Activated T-cell treated with anti-CD3 and anti-CD28 coated beads, Interleukin-2, amount 50 U/mL, for 72 hours (primary cell): ENCODE measurements at regions not wholly inside any gene's neighbourhood (a gene's known extent, or its start where the extent isn't known, plus 50 kb on each side); places are given as distances from the start of the nearest gene placed in this dataset.

Experiments
- ATAC-seq, 2 donors: fragments of 150-1000 bp; cut with Tn5 transposase; replicated peaks in 1 of 2; 2 replicates each; pipeline ENCODE4 v1.10.0; 2021; ENCODE audit warnings: moderate library complexity in 2 of 2, mild to moderate bottlenecking in 1 of 2
- DNase-seq, 2 donors: peaks; one replicate each; pipeline ENCODE4 v3.0.0; 2021 to 2022; ENCODE audit warnings: mixed read lengths in 1 of 2
- H3K27ac Mint-ChIP-seq: one replicate; pipeline ENCODE4 v1.8.0; 2022; ENCODE audit warnings: mild to moderate bottlenecking, moderate library complexity, mixed read lengths
- H3K27me3 Mint-ChIP-seq: one replicate; pipeline ENCODE4 v1.8.0; 2022; ENCODE audit warnings: low read depth, mixed read lengths
- H3K36me3 Mint-ChIP-seq, 2 donors: one replicate each; pipeline ENCODE4 v1.8.0; 2022; ENCODE audit warnings: mixed read lengths in 2 of 2, mild to moderate bottlenecking in 1 of 2; ENCODE audit not compliant: insufficient read depth in 2 of 2
- H3K4me1 Mint-ChIP-seq: one replicate; pipeline ENCODE4 v1.8.0; 2022; ENCODE audit warnings: low read depth, mixed read lengths
- H3K4me3 Mint-ChIP-seq, 2 donors: one replicate each; pipeline ENCODE4 v1.8.0; 2022; ENCODE audit warnings: mild to moderate bottlenecking in 2 of 2, mixed read lengths in 2 of 2, moderate library complexity in 2 of 2
- H3K9me3 Mint-ChIP-seq, 2 donors: one replicate each; pipeline ENCODE4 v1.8.0; 2022; ENCODE audit warnings: mixed read lengths in 2 of 2

GRCh38 chr6:93057584-93057983 is 361.8 kb downstream of the EPHA7 start:
- DNase-seq (no peak), ATAC-seq (no peak)
- no peaks in the 10 kb centered on the region for H3K27me3 Mint-ChIP-seq
- H3K27ac Mint-ChIP-seq: no peak overlapping the region
- H3K36me3 Mint-ChIP-seq: no peaks in the 10 kb centered on the region
- no peaks in the 10 kb centered on the region for H3K4me1 Mint-ChIP-seq
- peaks cover 9 to 14% of the 10 kb centered on the region in 2 donors for H3K9me3 Mint-ChIP-seq
- H3K4me3 Mint-ChIP-seq: no peak overlapping the region

GRCh38 chr6:93048381-93048780 is 371.0 kb downstream of the EPHA7 start:
- ATAC-seq: no peak
- no peak for DNase-seq
- Mint-ChIP-seq H3K9me3 (peaks cover 0 to 3% of the 10 kb centered on the region in 2 donors), H3K27me3 (no peaks in the 10 kb centered on the region), H3K4me1 (no peaks in the 10 kb centered on the region), H3K36me3 (no peaks in the 10 kb centered on the region), H3K4me3 (no peak overlapping the region), H3K27ac (no peak overlapping the region)

GRCh38 chr6:93047033-93047432 is 372.3 kb downstream of the EPHA7 start:
- Mint-ChIP-seq H3K27ac (no peak overlapping the region), H3K4me3 (no peak overlapping the region), H3K9me3 (peaks cover 0 to 2% of the 10 kb centered on the region in 2 donors), H3K27me3 (no peaks in the 10 kb centered on the region), H3K4me1 (no peaks in the 10 kb centered on the region), H3K36me3 (no peaks in the 10 kb centered on the region)
- no peak for DNase-seq
- ATAC-seq: no peak

- no peak overlapping the region for H3K27ac Mint-ChIP-seq
- H3K4me1 Mint-ChIP-seq: no peaks in the 10 kb centered on the region
- ATAC-seq (no peak), DNase-seq (no peak)
- no peaks in the 10 kb centered on the region for H3K36me3 Mint-ChIP-seq
- no peak overlapping the region for H3K4me3 Mint-ChIP-seq
- no peaks in the 10 kb centered on the region for H3K27me3 Mint-ChIP-seq
- peaks cover 0 to 2% of the 10 kb centered on the region in 2 donors for H3K9me3 Mint-ChIP-seq
These were observed 374.2 kb downstream of the EPHA7 start for GRCh38 chr6:93045156-93045555.

GRCh38 chr6:93040375-93040774 is 379.0 kb downstream of the EPHA7 start:
- no peaks in the 10 kb centered on the region for H3K27me3 Mint-ChIP-seq
- peaks cover 3 to 5% of the 10 kb centered on the region in 2 donors for H3K9me3 Mint-ChIP-seq
- no peaks in the 10 kb centered on the region for H3K4me1 Mint-ChIP-seq
- no peaks in the 10 kb centered on the region for H3K36me3 Mint-ChIP-seq
- no peak overlapping the region for H3K4me3 Mint-ChIP-seq
- no peak for ATAC-seq
- no peak overlapping the region for H3K27ac Mint-ChIP-seq
- no peak for DNase-seq

GRCh38 chr6:93036835-93037234 is 382.5 kb downstream of the EPHA7 start:
- peaks cover 7 to 15% of the 10 kb centered on the region in 2 donors for H3K9me3 Mint-ChIP-seq
- ATAC-seq (no peak), DNase-seq (no peak)
- H3K4me3 Mint-ChIP-seq: no peak overlapping the region
- no peaks in the 10 kb centered on the region for H3K27me3 Mint-ChIP-seq
- no peak overlapping the region for H3K27ac Mint-ChIP-seq
- no peaks in the 10 kb centered on the region for H3K4me1 Mint-ChIP-seq
- H3K36me3 Mint-ChIP-seq: peaks cover 0 to 2% of the 10 kb centered on the region in 2 donors

GRCh38 chr6:93035756-93036155 is 383.6 kb downstream of the EPHA7 start:
- Mint-ChIP-seq H3K36me3 (peaks cover 0 to 2% of the 10 kb centered on the region in 2 donors), H3K27me3 (no peaks in the 10 kb centered on the region), H3K9me3 (peaks cover 7 to 17% of the 10 kb centered on the region in 2 donors), H3K27ac (no peak overlapping the region), H3K4me1 (no peaks in the 10 kb centered on the region), H3K4me3 (no peak overlapping the region)
- no peak for DNase-seq
- no peak for ATAC-seq

- DNase-seq (no peak), ATAC-seq (no peak)
- peaks cover 2% of the 10 kb centered on the region in 2 donors for H3K36me3 Mint-ChIP-seq
- no peak overlapping the region for H3K4me3 Mint-ChIP-seq
- H3K27me3 Mint-ChIP-seq: no peaks in the 10 kb centered on the region
- no peaks in the 10 kb centered on the region for H3K4me1 Mint-ChIP-seq
- H3K27ac Mint-ChIP-seq: no peak overlapping the region
- H3K9me3 Mint-ChIP-seq: peaks cover 9 to 11% of the 10 kb centered on the region in 2 donors
These were observed 398.0 kb downstream of the EPHA7 start for GRCh38 chr6:93021235-93021915.

- no peak for ATAC-seq
- Mint-ChIP-seq H3K9me3 (peaks cover 3 to 9% of the 10 kb centered on the region in 2 donors), H3K4me1 (no peaks in the 10 kb centered on the region)
These were observed 401.7 kb downstream of the EPHA7 start for GRCh38 chr6:93017626-93018025.

GRCh38 chr6:93017213-93017612 is 402.1 kb downstream of the EPHA7 start:
- no peak overlapping the region for H3K4me3 Mint-ChIP-seq
- no peak for ATAC-seq
- no peak overlapping the region for H3K27ac Mint-ChIP-seq

More at GRCh38 chr6:93017626-93018025, 401.7 kb downstream of the EPHA7 start:
- Mint-ChIP-seq H3K27ac (no peak overlapping the region), H3K36me3 (peaks cover 2% of the 10 kb centered on the region in 2 donors), H3K27me3 (no peaks in the 10 kb centered on the region), H3K4me3 (no peak overlapping the region)
- DNase-seq: no peak

GRCh38 chr6:93013054-93013453 is 406.3 kb downstream of the EPHA7 start:
- H3K4me3 Mint-ChIP-seq: no peak overlapping the region
- no peaks in the 10 kb centered on the region for H3K27me3 Mint-ChIP-seq
- H3K4me1 Mint-ChIP-seq: no peaks in the 10 kb centered on the region
- H3K27ac Mint-ChIP-seq: no peak overlapping the region
- DNase-seq (no peak), ATAC-seq (no peak)
- peaks cover 6 to 9% of the 10 kb centered on the region in 2 donors for H3K9me3 Mint-ChIP-seq
- H3K36me3 Mint-ChIP-seq: peaks cover 2% of the 10 kb centered on the region in 2 donors

More at GRCh38 chr6:93017213-93017612, 402.1 kb downstream of the EPHA7 start:
- no peaks in the 10 kb centered on the region for H3K27me3 Mint-ChIP-seq
- no peaks in the 10 kb centered on the region for H3K4me1 Mint-ChIP-seq
- peaks cover 3 to 9% of the 10 kb centered on the region in 2 donors for H3K9me3 Mint-ChIP-seq
- H3K36me3 Mint-ChIP-seq: peaks cover 2% of the 10 kb centered on the region in 2 donors
- DNase-seq: no peak

- Mint-ChIP-seq H3K27me3 (no peaks in the 10 kb centered on the region), H3K27ac (no peak overlapping the region), H3K4me1 (no peaks in the 10 kb centered on the region), H3K9me3 (peaks cover 3 to 7% of the 10 kb centered on the region in 2 donors), H3K36me3 (no peaks in the 10 kb centered on the region), H3K4me3 (no peak overlapping the region)
- no peak for DNase-seq
- no peak for ATAC-seq
These were observed 411.0 kb downstream of the EPHA7 start for GRCh38 chr6:93008375-93008774.

GRCh38 chr6:92989656-92990055 is 429.7 kb downstream of the EPHA7 start:
- peaks cover 0 to 4% of the 10 kb centered on the region in 2 donors for H3K9me3 Mint-ChIP-seq
- ATAC-seq (no peak), DNase-seq (no peak)
- no peaks in the 10 kb centered on the region for H3K4me1 Mint-ChIP-seq
- no peaks in the 10 kb centered on the region for H3K27me3 Mint-ChIP-seq
- H3K27ac Mint-ChIP-seq: no peak overlapping the region
- no peaks in the 10 kb centered on the region for H3K36me3 Mint-ChIP-seq
- no peak overlapping the region for H3K4me3 Mint-ChIP-seq

GRCh38 chr6:92979281-92979680 is 440.1 kb downstream of the EPHA7 start:
- H3K36me3 Mint-ChIP-seq: no peaks in the 10 kb centered on the region
- no peak for ATAC-seq
- DNase-seq: no peak
- no peak overlapping the region for H3K27ac Mint-ChIP-seq
- H3K9me3 Mint-ChIP-seq: peaks cover 6% of the 10 kb centered on the region in 2 donors
- no peaks in the 10 kb centered on the region for H3K27me3 Mint-ChIP-seq
- H3K4me1 Mint-ChIP-seq: no peaks in the 10 kb centered on the region
- no peak overlapping the region for H3K4me3 Mint-ChIP-seq
